ENCODE measurements at regions not wholly inside any gene's neighbourhood (a gene's known extent, or its start where the extent isn't known, plus 50 kb on each side); places are given as distances from the start of the nearest gene placed in this dataset.

DNA sequence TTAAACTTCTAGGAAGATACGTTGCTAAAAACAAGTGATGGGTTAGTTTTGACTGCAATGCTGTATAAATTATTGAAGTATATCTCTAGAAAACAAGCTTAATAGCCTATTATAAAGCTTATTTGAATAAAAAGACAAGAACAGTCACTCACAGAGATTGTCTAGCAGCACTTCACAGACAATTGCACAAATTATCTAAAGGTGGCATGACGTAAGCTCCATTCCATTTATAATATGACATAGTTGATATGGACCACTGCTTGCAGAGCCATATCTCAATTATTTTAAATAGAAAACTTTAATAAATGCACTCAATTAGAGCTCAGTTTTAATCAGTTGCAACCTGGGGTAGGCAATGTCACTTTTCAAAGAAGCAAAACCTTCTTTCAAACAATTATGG lies 319.9 kb upstream of the GBE1 start:
- H3K4me3 ChIP-seq, result no peak overlapping the region
- no peaks in the 10 kb centered on the region for H3K27me3 ChIP-seq (replicated peaks; ENCODE audit: insufficient read depth)
- H3K27ac ChIP-seq, result no peak overlapping the region
- H3K36me3 ChIP-seq, result no peaks in the 10 kb centered on the region
- ATAC-seq (ENCODE audit: insufficient number of reproducible peaks, low FRiP score, low read depth) (no peak), DNase-seq (ENCODE audit: low spot score) (no peak)
- TF ChIP-seq, protein P1, sequence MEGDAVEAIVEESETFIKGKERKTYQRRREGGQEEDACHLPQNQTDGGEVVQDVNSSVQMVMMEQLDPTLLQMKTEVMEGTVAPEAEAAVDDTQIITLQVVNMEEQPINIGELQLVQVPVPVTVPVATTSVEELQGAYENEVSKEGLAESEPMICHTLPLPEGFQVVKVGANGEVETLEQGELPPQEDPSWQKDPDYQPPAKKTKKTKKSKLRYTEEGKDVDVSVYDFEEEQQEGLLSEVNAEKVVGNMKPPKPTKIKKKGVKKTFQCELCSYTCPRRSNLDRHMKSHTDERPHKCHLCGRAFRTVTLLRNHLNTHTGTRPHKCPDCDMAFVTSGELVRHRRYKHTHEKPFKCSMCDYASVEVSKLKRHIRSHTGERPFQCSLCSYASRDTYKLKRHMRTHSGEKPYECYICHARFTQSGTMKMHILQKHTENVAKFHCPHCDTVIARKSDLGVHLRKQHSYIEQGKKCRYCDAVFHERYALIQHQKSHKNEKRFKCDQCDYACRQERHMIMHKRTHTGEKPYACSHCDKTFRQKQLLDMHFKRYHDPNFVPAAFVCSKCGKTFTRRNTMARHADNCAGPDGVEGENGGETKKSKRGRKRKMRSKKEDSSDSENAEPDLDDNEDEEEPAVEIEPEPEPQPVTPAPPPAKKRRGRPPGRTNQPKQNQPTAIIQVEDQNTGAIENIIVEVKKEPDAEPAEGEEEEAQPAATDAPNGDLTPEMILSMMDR (IDR thresholded peaks at IDR 0.05), result no peak
- no peaks in the 10 kb centered on the region for H3K4me1 ChIP-seq (ENCODE audit: control insufficient read depth in 1 of 2, low read depth in 2 of 2)
- H3K9me3 ChIP-seq, result no peaks in the 10 kb centered on the region

DNA sequence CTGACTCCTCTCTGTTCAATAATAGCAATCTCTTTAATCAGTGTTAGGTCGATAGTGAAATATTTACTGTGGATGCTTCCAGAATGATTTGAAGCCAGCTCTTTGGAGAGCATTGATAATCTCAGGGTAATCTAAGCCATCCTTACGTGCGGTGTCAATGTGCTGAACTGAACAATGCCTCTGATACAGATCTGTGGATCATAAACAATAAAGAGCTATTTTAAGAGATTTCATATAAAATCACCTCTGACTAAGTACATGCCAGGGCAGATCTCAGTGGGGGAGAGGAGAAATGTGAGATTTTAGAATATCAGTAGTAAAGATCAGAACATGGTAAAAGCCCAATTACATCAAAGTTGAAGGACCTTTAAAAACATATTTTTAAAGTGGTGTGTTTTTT lies 319.3 kb upstream of the GBE1 start:
- Histone ChIP-seq H3K4me1 (ENCODE audit: control insufficient read depth in 1 of 2, low read depth in 2 of 2) (no peaks in the 10 kb centered on the region), H3K27me3 (replicated peaks; ENCODE audit: insufficient read depth) (no peaks in the 10 kb centered on the region), H3K36me3 (no peaks in the 10 kb centered on the region), H3K4me3 (no peak overlapping the region), H3K9me3 (no peaks in the 10 kb centered on the region), H3K27ac (no peak overlapping the region)
- TF ChIP-seq, protein P1 (IDR thresholded peaks at IDR 0.05), result no peak
- no peak for ATAC-seq (ENCODE audit: insufficient number of reproducible peaks, low FRiP score, low read depth)
- DNase-seq (ENCODE audit: low spot score), result no peak

DNA sequence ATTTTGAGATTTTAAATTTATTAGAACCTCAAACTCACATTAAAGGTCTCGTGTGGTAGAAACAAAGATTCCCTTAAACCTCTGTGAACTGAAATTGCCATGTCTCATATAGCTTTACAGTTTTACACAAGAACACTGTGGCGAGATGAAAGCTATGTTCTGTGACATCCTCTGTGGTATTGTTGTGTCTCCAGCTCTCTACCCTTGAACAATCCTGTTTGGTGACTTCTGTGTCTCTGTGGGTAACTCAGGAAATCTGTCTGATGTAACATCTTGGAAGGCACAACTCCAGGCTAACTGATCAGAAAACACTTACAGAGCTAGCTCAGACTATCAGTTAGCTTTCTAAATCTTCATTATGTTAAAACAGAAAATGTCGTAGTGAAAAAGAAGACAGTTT lies 318.8 kb upstream of the GBE1 start:
- H3K27ac ChIP-seq, result no peak overlapping the region
- TF ChIP-seq, protein P1 (IDR thresholded peaks at IDR 0.05), result no peak
- ATAC-seq (ENCODE audit: insufficient number of reproducible peaks, low FRiP score, low read depth), result no peak

DNA sequence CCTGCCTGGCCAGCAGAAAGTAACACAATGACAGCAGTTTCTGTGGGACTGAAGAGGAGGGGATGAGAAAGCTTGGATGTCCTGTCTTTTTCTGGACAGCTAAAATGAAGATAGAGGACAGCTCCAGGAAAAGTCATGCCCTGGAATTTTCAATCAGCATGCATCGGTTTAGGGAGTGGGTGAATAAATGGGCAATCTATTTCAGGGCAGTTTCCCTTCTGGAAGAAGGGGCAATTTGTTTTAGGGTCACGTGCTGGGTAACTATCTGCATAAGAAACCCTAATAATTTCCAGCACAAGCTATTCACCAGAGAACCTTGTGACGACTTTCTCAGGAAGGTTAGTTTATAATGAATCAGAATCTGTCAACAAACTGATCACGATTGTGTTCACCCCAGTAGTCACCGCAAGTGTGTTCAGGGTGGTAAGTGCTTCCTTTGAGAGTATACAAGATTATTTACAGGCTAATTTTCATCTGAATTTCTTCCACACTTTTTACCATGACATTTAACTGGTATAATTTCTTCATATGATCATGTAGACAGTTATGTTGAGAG lies 318.0 kb upstream of the GBE1 start:
- TF ChIP-seq, protein P1 (IDR thresholded peaks at IDR 0.05), result no peak
- no peak for DNase-seq (ENCODE audit: low spot score)
- Histone ChIP-seq H3K4me1 (ENCODE audit: control insufficient read depth in 1 of 2, low read depth in 2 of 2) (no peaks in the 10 kb centered on the region), H3K4me3 (no peak overlapping the region), H3K27me3 (replicated peaks; ENCODE audit: insufficient read depth) (no peaks in the 10 kb centered on the region), H3K27ac (no peak overlapping the region), H3K36me3 (no peaks in the 10 kb centered on the region), H3K9me3 (no peaks in the 10 kb centered on the region)
- no peak for ATAC-seq (ENCODE audit: insufficient number of reproducible peaks, low FRiP score, low read depth)

More for the DNA sequence above, 318.8 kb upstream of the GBE1 start:
- H3K27me3 ChIP-seq (replicated peaks; ENCODE audit: insufficient read depth), result no peaks in the 10 kb centered on the region
- H3K9me3 ChIP-seq, result no peaks in the 10 kb centered on the region
- H3K36me3 ChIP-seq, result no peaks in the 10 kb centered on the region
- DNase-seq (ENCODE audit: low spot score), result no peak
- H3K4me1 ChIP-seq (ENCODE audit: control insufficient read depth in 1 of 2, low read depth in 2 of 2), result no peaks in the 10 kb centered on the region
- no peak overlapping the region for H3K4me3 ChIP-seq

DNA sequence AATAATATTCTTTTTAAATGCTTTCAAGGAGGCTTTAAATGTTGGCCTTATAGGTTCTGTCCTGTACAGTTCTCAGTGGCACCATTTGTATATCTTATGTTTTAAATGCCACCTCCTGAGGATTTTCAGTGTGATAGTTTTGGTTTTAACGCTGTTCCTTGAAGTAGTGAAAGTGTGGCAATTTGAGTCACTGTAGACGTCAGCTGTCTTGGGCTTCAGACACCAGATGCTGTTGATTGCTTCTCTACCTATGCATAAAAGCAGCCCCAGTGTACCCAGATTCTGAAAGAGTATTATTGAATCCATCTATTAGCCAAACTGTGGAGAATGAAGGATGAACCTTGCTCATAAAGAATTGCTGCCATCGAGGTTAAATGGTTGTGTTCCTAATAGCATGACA lies 316.8 kb upstream of the GBE1 start:
- no peak for ATAC-seq (ENCODE audit: insufficient number of reproducible peaks, low FRiP score, low read depth)
- H3K36me3 ChIP-seq, result no peaks in the 10 kb centered on the region
- TF ChIP-seq, protein P1 (IDR thresholded peaks at IDR 0.05), result no peak
- DNase-seq (ENCODE audit: low spot score), result no peak
- no peaks in the 10 kb centered on the region for H3K27me3 ChIP-seq (replicated peaks; ENCODE audit: insufficient read depth)
- H3K9me3 ChIP-seq, result no peaks in the 10 kb centered on the region
- no peak overlapping the region for H3K27ac ChIP-seq
- no peaks in the 10 kb centered on the region for H3K4me1 ChIP-seq (ENCODE audit: control insufficient read depth in 1 of 2, low read depth in 2 of 2)
- no peak overlapping the region for H3K4me3 ChIP-seq

Measured in thoracic aorta (tissue), 2 donors.